ENCODE measurements at regions not wholly inside any gene's neighbourhood (a gene's known extent, or its start where the extent isn't known, plus 50 kb on each side); places are given as distances from the start of the nearest gene placed in this dataset.

- TF ChIP-seq EZH2 (IDR thresholded peaks at IDR 0.05) (no peak), POLR2AphosphoS5 (IDR thresholded peaks at IDR 0.05; ENCODE audit: borderline replicate concordance, low read depth, low read length) (no peak)
Observed at GRCh38 chr7:25584112-25584938, 356.0 kb upstream of the NPVF start.

Data from SK-N-MC (cell line).